HAP-1 (cell line): ENCODE measurements at regions not wholly inside any gene's neighbourhood (a gene's known extent, or its start where the extent isn't known, plus 50 kb on each side); places are given as distances from the start of the nearest gene placed in this dataset.
"Not testable (repeated sequence)": the region's sequence is repeated elsewhere in the genome, so short reads cannot be mapped to it uniquely, and the experiment has no call there.

Source experiments
- DNase-seq, 2 experiments: peaks; one replicate each; pipeline ENCODE4 v3.0.0-alpha.2; 2016 to 2020; ENCODE audit warnings: low spot score in 2 of 2
- H3K27me3 ChIP-seq: fragments of 250-450 bp; sonication (Bioruptor Pico); 2 replicates; pipeline ENCODE4 v1.5.1; 2020; ENCODE audit warnings: low read depth, mild to moderate bottlenecking, moderate library complexity
- H3K36me3 ChIP-seq: fragments of 250-450 bp; sonication (Bioruptor Pico); replicated peaks from 2 replicates; pipeline ENCODE4 v1.5.1; 2020; ENCODE audit warnings: mild to moderate bottlenecking
- H3K4me1 ChIP-seq: fragments of 250-450 bp; sonication (Bioruptor Pico); 2 replicates; pipeline ENCODE4 v1.5.1; 2020; ENCODE audit warnings: mild to moderate bottlenecking
- H3K4me3 ChIP-seq: fragments of 250-450 bp; sonication (Bioruptor Pico); 2 replicates; pipeline ENCODE4 v1.5.1; 2020; ENCODE audit warnings: mild to moderate bottlenecking, moderate library complexity
- H3K9me3 ChIP-seq: fragments of 250-450 bp; sonication (Bioruptor Pico); 2 replicates; pipeline ENCODE4 v1.5.1; 2020; ENCODE audit warnings: mild to moderate bottlenecking, moderate library complexity
- in situ Hi-C: fragments of 300-500 bp; cut with MboI; formaldehyde crosslinking; loops from 3 replicates; pipeline ENCODE4 v1.14.3; 2020; ENCODE audit warnings: low sequenced_read_pairs, inconsistent platforms, mixed read lengths

GRCh38 chr9:74056023-74056422, 441.1 kb upstream of the RORB start:
- in situ Hi-C loops = no loop called here
- no peaks in the 10 kb centered on the region for H3K9me3 ChIP-seq
- H3K4me3 ChIP-seq = no peak overlapping the region
- no peaks in the 10 kb centered on the region for H3K27me3 ChIP-seq
- H3K36me3 ChIP-seq = no peaks in the 10 kb centered on the region
- no peak for DNase-seq
- H3K4me1 ChIP-seq = no peaks in the 10 kb centered on the region

GRCh38 chr9:74057051-74057450, 440.1 kb upstream of the RORB start:
- DNase-seq, H3K4me3 ChIP-seq, in situ Hi-C loops, H3K36me3 ChIP-seq, H3K9me3 ChIP-seq, H3K4me1 ChIP-seq, H3K27me3 ChIP-seq: not testable (repeated sequence)

GRCh38 chr9:74064702-74065101, 432.4 kb upstream of the RORB start:
- in situ Hi-C loops = no loop called here
- no peak overlapping the region for H3K4me3 ChIP-seq

GRCh38 chr9:74066128-74066527, 431.0 kb upstream of the RORB start:
- Histone ChIP-seq H3K27me3 (no peaks in the 10 kb centered on the region), H3K9me3 (no peaks in the 10 kb centered on the region), H3K4me3 (no peak overlapping the region), H3K4me1 (no peaks in the 10 kb centered on the region), H3K36me3 (no peaks in the 10 kb centered on the region)
- in situ Hi-C loops = no loop called here
- DNase-seq = no peak

More at GRCh38 chr9:74064702-74065101, 432.4 kb upstream of the RORB start:
- no peak for DNase-seq
- H3K36me3 ChIP-seq = no peaks in the 10 kb centered on the region
- no peaks in the 10 kb centered on the region for H3K9me3 ChIP-seq
- H3K4me1 ChIP-seq = no peaks in the 10 kb centered on the region
- no peaks in the 10 kb centered on the region for H3K27me3 ChIP-seq

- Histone ChIP-seq H3K4me3 (no peak overlapping the region), H3K36me3 (no peaks in the 10 kb centered on the region)
- in situ Hi-C loops = no loop called here
Measured at GRCh38 chr9:74066605-74067004, 430.5 kb upstream of the RORB start.

GRCh38 chr9:74071502-74071901, 425.6 kb upstream of the RORB start:
- in situ Hi-C loops = no loop called here
- H3K9me3 ChIP-seq = no peaks in the 10 kb centered on the region
- no peak overlapping the region for H3K4me3 ChIP-seq
- no peaks in the 10 kb centered on the region for H3K27me3 ChIP-seq
- H3K4me1 ChIP-seq = no peaks in the 10 kb centered on the region
- no peak for DNase-seq
- H3K36me3 ChIP-seq = no peaks in the 10 kb centered on the region

More at GRCh38 chr9:74066605-74067004, 430.5 kb upstream of the RORB start:
- no peak for DNase-seq
- Histone ChIP-seq H3K4me1 (no peaks in the 10 kb centered on the region), H3K9me3 (no peaks in the 10 kb centered on the region), H3K27me3 (no peaks in the 10 kb centered on the region)

- Histone ChIP-seq H3K4me3 (no peak overlapping the region), H3K9me3 (no peaks in the 10 kb centered on the region), H3K36me3 (no peaks in the 10 kb centered on the region), H3K4me1 (no peaks in the 10 kb centered on the region), H3K27me3 (no peaks in the 10 kb centered on the region)
- in situ Hi-C loops = no loop called here
- no peak for DNase-seq
Measured at GRCh38 chr9:74073897-74074296, 423.2 kb upstream of the RORB start.

GRCh38 chr9:74078647-74079046, 418.5 kb upstream of the RORB start:
- H3K36me3 ChIP-seq = no peaks in the 10 kb centered on the region
- no peak for DNase-seq
- no peak overlapping the region for H3K4me3 ChIP-seq
- in situ Hi-C loops = no loop called here
- H3K27me3 ChIP-seq = no peaks in the 10 kb centered on the region
- H3K4me1 ChIP-seq = no peaks in the 10 kb centered on the region
- H3K9me3 ChIP-seq = no peaks in the 10 kb centered on the region

GRCh38 chr9:74080652-74081051, 416.5 kb upstream of the RORB start:
- in situ Hi-C loops, DNase-seq, H3K9me3 ChIP-seq, H3K4me1 ChIP-seq, H3K36me3 ChIP-seq, H3K4me3 ChIP-seq, H3K27me3 ChIP-seq: not testable (repeated sequence)

- Histone ChIP-seq H3K36me3 (no peaks in the 10 kb centered on the region), H3K27me3 (no peaks in the 10 kb centered on the region), H3K4me1 (no peaks in the 10 kb centered on the region), H3K4me3 (no peak overlapping the region), H3K9me3 (no peaks in the 10 kb centered on the region)
- no peak for DNase-seq
- in situ Hi-C loops = no loop called here
Measured at GRCh38 chr9:74083681-74084433, 413.3 kb upstream of the RORB start.

GRCh38 chr9:74085384-74086037, 411.6 kb upstream of the RORB start:
- H3K4me3 ChIP-seq, H3K36me3 ChIP-seq, H3K9me3 ChIP-seq, DNase-seq, H3K27me3 ChIP-seq, in situ Hi-C loops, H3K4me1 ChIP-seq: not testable (repeated sequence)

- H3K27me3 ChIP-seq, H3K9me3 ChIP-seq, H3K36me3 ChIP-seq, H3K4me1 ChIP-seq, H3K4me3 ChIP-seq, in situ Hi-C loops, DNase-seq: not testable (repeated sequence)
Measured at GRCh38 chr9:74090921-74091320, 406.2 kb upstream of the RORB start.

- no peaks in the 10 kb centered on the region for H3K36me3 ChIP-seq
- no peak for DNase-seq
- H3K4me1 ChIP-seq = no peaks in the 10 kb centered on the region
- no peak overlapping the region for H3K4me3 ChIP-seq
- no peaks in the 10 kb centered on the region for H3K27me3 ChIP-seq
- in situ Hi-C loops = no loop called here
- H3K9me3 ChIP-seq = no peaks in the 10 kb centered on the region
Measured at GRCh38 chr9:74092491-74092834, 404.7 kb upstream of the RORB start.

GRCh38 chr9:74094037-74094436, 403.1 kb upstream of the RORB start:
- in situ Hi-C loops, DNase-seq, H3K27me3 ChIP-seq, H3K4me3 ChIP-seq, H3K4me1 ChIP-seq, H3K36me3 ChIP-seq, H3K9me3 ChIP-seq: not testable (repeated sequence)

GRCh38 chr9:74094766-74095165, 402.4 kb upstream of the RORB start:
- H3K4me3 ChIP-seq = no peak overlapping the region
- H3K36me3 ChIP-seq = no peaks in the 10 kb centered on the region
- DNase-seq = no peak
- in situ Hi-C loops = no loop called here
- H3K4me1 ChIP-seq = no peaks in the 10 kb centered on the region
- H3K9me3 ChIP-seq = no peaks in the 10 kb centered on the region
- no peaks in the 10 kb centered on the region for H3K27me3 ChIP-seq
